GM19099 (cell line): ENCODE measurements at regions not wholly inside any gene's neighbourhood (a gene's known extent, or its start where the extent isn't known, plus 50 kb on each side); places are given as distances from the start of the nearest gene placed in this dataset.

Experiments
- POLR2A ChIP-seq: IDR thresholded peaks from 3 replicates; pipeline ENCODE4 v1.6.1; 2011; ENCODE audit warnings: low read depth; ENCODE audit not compliant: insufficient read length; ENCODE audit errors: extremely low read depth

GRCh38 chr2:173654161-173654895 lies 299.7 kb downstream of the CDCA7 start:
- TF ChIP-seq POLR2A = no peak

GRCh38 chr2:173654896-173655265 lies 300.2 kb downstream of the CDCA7 start:
- no peak for TF ChIP-seq POLR2A

GRCh38 chr2:173656086-173656485 lies 301.4 kb downstream of the CDCA7 start:
- TF ChIP-seq POLR2A = no peak

- TF ChIP-seq POLR2A = no peak
Measured at GRCh38 chr2:173657996-173658717, 303.5 kb downstream of the CDCA7 start.

GRCh38 chr2:173658946-173659371 lies 304.3 kb downstream of the CDCA7 start:
- no peak for TF ChIP-seq POLR2A

GRCh38 chr2:173659509-173659908 lies 304.8 kb downstream of the CDCA7 start:
- TF ChIP-seq POLR2A = no peak

- no peak for TF ChIP-seq POLR2A
Measured at GRCh38 chr2:173661586-173661985, 303.6 kb downstream of the SP3 start.

GRCh38 chr2:173663353-173663752 lies 301.8 kb downstream of the SP3 start:
- no peak for TF ChIP-seq POLR2A

GRCh38 chr2:173663835-173664512 lies 301.2 kb downstream of the SP3 start:
- TF ChIP-seq POLR2A = no peak

GRCh38 chr2:173664513-173664910 lies 300.7 kb downstream of the SP3 start:
- TF ChIP-seq POLR2A = no peak

GRCh38 chr2:173666171-173666888 lies 298.8 kb downstream of the SP3 start:
- no peak for TF ChIP-seq POLR2A

GRCh38 chr2:173667014-173667413 lies 298.2 kb downstream of the SP3 start:
- no peak for TF ChIP-seq POLR2A

GRCh38 chr2:173667415-173667814 lies 297.8 kb downstream of the SP3 start:
- no peak for TF ChIP-seq POLR2A

GRCh38 chr2:173669271-173669853 lies 295.8 kb downstream of the SP3 start:
- TF ChIP-seq POLR2A = no peak

GRCh38 chr2:173669888-173670287 lies 295.3 kb downstream of the SP3 start:
- no peak for TF ChIP-seq POLR2A
